ENCODE measurements at regions not wholly inside any gene's neighbourhood (a gene's known extent, or its start where the extent isn't known, plus 50 kb on each side); places are given as distances from the start of the nearest gene placed in this dataset.

DNA sequence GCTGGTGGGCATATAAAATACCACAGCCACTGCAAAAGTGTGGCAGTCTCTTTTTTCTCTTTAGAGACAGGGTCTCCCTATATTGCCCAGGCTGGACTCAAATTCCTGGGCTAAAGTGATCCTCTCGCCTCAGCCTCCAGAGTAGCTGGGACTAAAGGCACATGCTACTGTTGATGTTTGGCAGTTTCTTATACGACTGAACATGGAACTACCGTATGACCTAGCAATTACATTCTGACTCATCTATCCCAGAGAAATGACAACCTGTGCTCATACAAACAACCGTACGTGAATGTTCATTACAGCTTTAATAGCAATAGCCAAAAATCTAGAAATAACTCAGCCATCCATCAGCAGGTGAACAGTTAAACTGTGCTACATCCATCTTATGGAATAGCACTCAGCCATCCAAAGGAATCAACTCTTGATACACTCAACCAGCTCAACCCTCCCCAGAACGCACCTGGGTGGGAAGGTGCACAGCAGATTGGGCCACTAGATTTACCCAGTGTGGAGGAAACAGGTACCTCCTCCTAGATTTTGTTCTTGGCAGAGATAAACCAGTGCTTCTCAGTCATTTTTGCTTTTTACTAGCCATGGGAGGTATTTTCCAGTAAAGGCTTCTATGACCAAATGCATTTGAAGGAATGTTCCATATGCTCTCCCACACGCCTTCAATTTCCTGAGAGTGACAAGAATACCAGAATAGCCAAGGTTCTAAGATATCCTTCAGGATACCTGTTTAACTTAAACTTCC, 130.5 kb downstream of the MED15 start:
- TF ChIP-seq EZH2 (IDR thresholded peaks at IDR 0.05; ENCODE audit: borderline replicate concordance, insufficient read depth, low read depth, low read length, poor library complexity, severe bottlenecking), result no peak
- TF ChIP-seq, protein P1, sequence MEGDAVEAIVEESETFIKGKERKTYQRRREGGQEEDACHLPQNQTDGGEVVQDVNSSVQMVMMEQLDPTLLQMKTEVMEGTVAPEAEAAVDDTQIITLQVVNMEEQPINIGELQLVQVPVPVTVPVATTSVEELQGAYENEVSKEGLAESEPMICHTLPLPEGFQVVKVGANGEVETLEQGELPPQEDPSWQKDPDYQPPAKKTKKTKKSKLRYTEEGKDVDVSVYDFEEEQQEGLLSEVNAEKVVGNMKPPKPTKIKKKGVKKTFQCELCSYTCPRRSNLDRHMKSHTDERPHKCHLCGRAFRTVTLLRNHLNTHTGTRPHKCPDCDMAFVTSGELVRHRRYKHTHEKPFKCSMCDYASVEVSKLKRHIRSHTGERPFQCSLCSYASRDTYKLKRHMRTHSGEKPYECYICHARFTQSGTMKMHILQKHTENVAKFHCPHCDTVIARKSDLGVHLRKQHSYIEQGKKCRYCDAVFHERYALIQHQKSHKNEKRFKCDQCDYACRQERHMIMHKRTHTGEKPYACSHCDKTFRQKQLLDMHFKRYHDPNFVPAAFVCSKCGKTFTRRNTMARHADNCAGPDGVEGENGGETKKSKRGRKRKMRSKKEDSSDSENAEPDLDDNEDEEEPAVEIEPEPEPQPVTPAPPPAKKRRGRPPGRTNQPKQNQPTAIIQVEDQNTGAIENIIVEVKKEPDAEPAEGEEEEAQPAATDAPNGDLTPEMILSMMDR (IDR thresholded peaks at IDR 0.05), result no peak

Measured in B cell (primary cell).